HUES48 (cell line): ENCODE measurements at regions not wholly inside any gene's neighbourhood (a gene's known extent, or its start where the extent isn't known, plus 50 kb on each side); places are given as distances from the start of the nearest gene placed in this dataset.
A peak's percentile ranks its signal among the peaks of the same experiment; 100 is the strongest.

Experiments used
- H3K27ac ChIP-seq: one replicate; pipeline ENCODE4 v1.7.0; 2013; ENCODE audit warnings: low read depth, low read length, inconsistent platforms
- H3K27me3 ChIP-seq: 2 replicates; pipeline ENCODE4 v1.6.1; 2013; ENCODE audit warnings: mild to moderate bottlenecking, low read length; ENCODE audit not compliant: control insufficient read depth, insufficient read depth
- H3K36me3 ChIP-seq: 2 replicates; pipeline ENCODE4 v1.6.1; 2013; ENCODE audit warnings: low read length; ENCODE audit not compliant: control insufficient read depth, insufficient read depth
- H3K4me1 ChIP-seq: 2 replicates; pipeline ENCODE4 v1.6.1; 2013; ENCODE audit warnings: mild to moderate bottlenecking, low read length; ENCODE audit not compliant: control insufficient read depth, insufficient read depth
- H3K4me3 ChIP-seq: 2 replicates; pipeline ENCODE4 v1.5.1; 2013; ENCODE audit warnings: mild to moderate bottlenecking, low read depth, low read length
- H3K9ac ChIP-seq: 2 replicates; pipeline ENCODE4 v1.6.1; 2013; ENCODE audit warnings: mild to moderate bottlenecking, low read depth, low read length, moderate library complexity
- H3K9me3 ChIP-seq: 2 replicates; pipeline ENCODE4 v1.6.1; 2013; ENCODE audit warnings: low read length; ENCODE audit not compliant: control insufficient read depth, insufficient read depth

DNA sequence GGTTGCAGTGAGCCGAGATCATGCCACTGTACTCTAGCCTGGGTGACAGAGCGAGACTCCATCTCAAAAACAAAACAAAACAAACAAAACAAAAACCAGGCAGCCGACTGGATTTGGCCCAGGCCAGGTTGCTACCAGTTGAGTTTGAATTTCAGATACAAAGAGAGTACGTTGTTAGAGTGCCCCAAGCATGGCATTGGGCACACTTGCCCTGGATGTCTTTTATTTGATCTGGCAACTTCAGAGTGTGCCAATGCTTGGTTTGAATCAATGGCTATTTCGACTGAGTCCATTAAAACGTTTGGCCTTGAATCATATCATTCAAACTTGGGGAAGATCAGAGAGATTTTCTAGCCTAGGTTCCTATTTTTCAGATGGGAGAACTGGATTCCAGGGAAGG, 213.4 kb upstream of the SHH start:
- Histone ChIP-seq H3K27ac (no peak overlapping the region), H3K4me3 (no peak overlapping the region), H3K27me3 (no peaks in the 10 kb centered on the region), H3K4me1 (no peaks in the 10 kb centered on the region), H3K36me3 (no peaks in the 10 kb centered on the region), H3K9ac (no peak overlapping the region), H3K9me3 (no peaks in the 10 kb centered on the region)

GRCh38 chr7:156024201-156024600, 211.9 kb upstream of the SHH start:
- no peaks in the 10 kb centered on the region for H3K27me3 ChIP-seq

GRCh38 chr7:156022483-156023459, 210.5 kb upstream of the SHH start:
- Histone ChIP-seq H3K9ac (no peak overlapping the region), H3K27ac (no peak overlapping the region), H3K4me1 (no peaks in the 10 kb centered on the region), H3K36me3 (no peaks in the 10 kb centered on the region), H3K4me3 (no peak overlapping the region), H3K27me3 (no peaks in the 10 kb centered on the region), H3K9me3 (no peaks in the 10 kb centered on the region)

More at GRCh38 chr7:156024201-156024600, 211.9 kb upstream of the SHH start:
- H3K4me1 ChIP-seq = no peaks in the 10 kb centered on the region
- H3K4me3 ChIP-seq = no peak overlapping the region
- H3K9ac ChIP-seq = no peak overlapping the region
- H3K36me3 ChIP-seq = no peaks in the 10 kb centered on the region
- H3K27ac ChIP-seq = peak overlapping the region; percentile 48
- no peaks in the 10 kb centered on the region for H3K9me3 ChIP-seq

- Histone ChIP-seq H3K4me1 (no peaks in the 10 kb centered on the region), H3K27ac (no peak overlapping the region), H3K9ac (no peak overlapping the region), H3K4me3 (no peak overlapping the region), H3K27me3 (no peaks in the 10 kb centered on the region), H3K36me3 (no peaks in the 10 kb centered on the region), H3K9me3 (no peaks in the 10 kb centered on the region)
Observed at GRCh38 chr7:156021471-156021870, 209.2 kb upstream of the SHH start.

DNA sequence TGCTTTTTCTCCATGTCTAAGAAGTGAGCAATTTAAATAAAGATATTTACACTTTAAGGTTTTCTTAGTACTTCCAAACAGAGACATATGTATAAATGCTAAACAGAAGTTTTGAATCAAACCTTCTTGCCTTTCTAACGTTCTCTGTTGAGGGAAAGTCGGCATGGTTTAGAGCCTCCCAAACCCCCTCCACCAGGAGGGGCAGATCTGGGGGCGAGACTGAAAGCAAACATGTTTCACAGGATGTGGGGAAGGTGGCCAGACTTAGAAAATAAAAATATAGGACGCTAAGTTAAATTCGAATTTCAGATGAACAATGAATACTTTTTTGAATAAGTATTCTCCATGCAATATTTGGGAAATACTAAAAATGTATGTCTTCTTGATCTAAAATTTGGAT, 208.3 kb upstream of the SHH start:
- no peaks in the 10 kb centered on the region for H3K36me3 ChIP-seq
- H3K4me1 ChIP-seq = no peaks in the 10 kb centered on the region
- H3K27me3 ChIP-seq = no peaks in the 10 kb centered on the region
- H3K9ac ChIP-seq = no peak overlapping the region
- no peak overlapping the region for H3K4me3 ChIP-seq
- no peak overlapping the region for H3K27ac ChIP-seq
- no peaks in the 10 kb centered on the region for H3K9me3 ChIP-seq

- no peaks in the 10 kb centered on the region for H3K27me3 ChIP-seq
- H3K4me1 ChIP-seq = no peaks in the 10 kb centered on the region
- no peaks in the 10 kb centered on the region for H3K9me3 ChIP-seq
- H3K27ac ChIP-seq = no peak overlapping the region
- no peaks in the 10 kb centered on the region for H3K36me3 ChIP-seq
- H3K9ac ChIP-seq = no peak overlapping the region
- H3K4me3 ChIP-seq = no peak overlapping the region
Observed at GRCh38 chr7:156019776-156020565, 207.7 kb upstream of the SHH start.

DNA sequence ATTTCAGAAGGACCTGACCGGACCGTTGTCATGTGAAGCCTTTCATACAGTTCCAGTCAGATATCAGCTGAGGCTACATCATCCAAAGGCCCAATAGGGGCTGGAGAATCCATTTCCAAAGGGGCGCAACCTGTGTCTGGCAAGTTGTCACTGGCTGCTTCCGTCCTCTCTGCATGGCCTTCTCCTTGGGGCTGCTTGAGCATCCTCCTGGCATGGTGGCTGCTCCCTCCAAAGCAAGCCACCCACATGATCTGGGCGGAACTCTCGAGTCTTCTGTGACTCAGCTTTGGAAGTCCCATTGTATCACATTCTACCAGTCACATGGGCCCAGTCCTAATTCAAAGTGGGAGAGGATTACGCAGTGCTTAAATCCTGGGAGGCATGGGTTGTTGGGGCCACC, 207.0 kb upstream of the SHH start:
- no peaks in the 10 kb centered on the region for H3K36me3 ChIP-seq
- no peaks in the 10 kb centered on the region for H3K4me1 ChIP-seq
- H3K9me3 ChIP-seq = no peaks in the 10 kb centered on the region
- H3K27me3 ChIP-seq = no peaks in the 10 kb centered on the region
- no peak overlapping the region for H3K9ac ChIP-seq
- no peak overlapping the region for H3K27ac ChIP-seq
- no peak overlapping the region for H3K4me3 ChIP-seq

DNA sequence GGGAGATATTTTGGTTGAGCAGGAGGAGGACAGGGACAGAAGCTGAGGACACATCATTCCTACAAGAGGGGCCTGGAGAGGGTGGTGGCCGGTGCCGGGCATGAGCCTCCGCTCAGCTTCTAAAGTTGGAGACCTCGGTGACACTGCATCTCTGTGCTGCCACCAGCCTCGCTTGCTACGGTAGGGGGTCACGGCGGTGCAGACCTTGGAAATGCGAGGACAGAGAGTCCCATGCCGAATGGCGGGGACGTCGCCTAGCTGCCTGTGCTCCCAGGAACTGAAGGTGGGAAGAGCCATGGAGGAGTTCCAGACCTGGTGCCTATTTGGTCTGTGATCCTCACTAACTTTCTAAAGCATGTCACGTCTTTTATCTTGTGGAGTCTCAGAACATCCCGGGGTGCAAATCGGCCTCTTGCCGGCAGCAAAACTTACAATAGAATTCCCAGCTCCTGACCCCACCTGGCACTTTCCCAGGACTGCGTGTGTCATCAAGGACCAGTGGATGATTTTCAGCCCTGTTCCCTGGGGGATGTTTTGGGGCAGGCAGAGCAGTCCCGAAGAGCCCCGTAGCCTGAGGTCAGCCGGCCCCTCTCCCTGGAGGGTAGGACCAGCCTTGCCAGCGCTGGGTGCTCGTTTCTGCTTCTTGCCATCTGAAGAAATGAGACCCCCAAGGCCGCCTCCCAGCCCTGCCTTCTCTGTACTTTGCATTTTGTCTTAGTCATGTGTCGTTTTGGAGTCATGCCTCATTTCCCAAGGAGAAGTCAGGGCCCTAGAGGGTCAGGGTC, 205.8 kb upstream of the SHH start:
- H3K27me3 ChIP-seq = no peaks in the 10 kb centered on the region
- no peaks in the 10 kb centered on the region for H3K9me3 ChIP-seq
- no peak overlapping the region for H3K4me3 ChIP-seq
- H3K9ac ChIP-seq = no peak overlapping the region
- no peaks in the 10 kb centered on the region for H3K36me3 ChIP-seq
- H3K4me1 ChIP-seq = no peaks in the 10 kb centered on the region
- no peak overlapping the region for H3K27ac ChIP-seq

DNA sequence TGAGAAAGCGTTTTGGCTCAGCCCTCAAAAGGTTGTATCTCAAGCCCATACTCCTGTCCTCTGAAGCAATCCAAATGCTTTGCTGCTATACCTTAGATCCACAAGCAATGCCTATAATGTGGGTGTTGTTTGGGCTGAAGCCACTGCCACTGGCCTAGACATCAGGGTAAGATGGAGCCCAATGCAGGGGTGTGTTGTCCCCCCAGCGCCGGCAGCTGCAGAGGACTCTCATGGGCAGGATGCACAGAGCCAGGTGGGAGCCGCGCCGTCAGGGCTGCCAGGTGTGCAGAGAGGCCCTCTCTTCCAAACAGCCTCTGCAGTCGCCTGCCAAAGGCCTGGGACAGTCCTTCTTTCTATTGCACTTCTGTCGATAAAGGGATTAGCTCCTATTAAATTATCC, 205.2 kb upstream of the SHH start:
- Histone ChIP-seq H3K36me3 (no peaks in the 10 kb centered on the region), H3K9me3 (no peaks in the 10 kb centered on the region), H3K4me1 (no peaks in the 10 kb centered on the region), H3K27ac (no peak overlapping the region), H3K9ac (no peak overlapping the region), H3K27me3 (no peaks in the 10 kb centered on the region), H3K4me3 (no peak overlapping the region)

- Histone ChIP-seq H3K9me3 (0 out of 2 replicates have a peak, but pooled peaks cover under 1% of the 10 kb centered on the region), H3K9ac (no peak overlapping the region), H3K27ac (no peak overlapping the region), H3K4me1 (no peaks in the 10 kb centered on the region), H3K4me3 (no peak overlapping the region), H3K27me3 (no peaks in the 10 kb centered on the region), H3K36me3 (no peaks in the 10 kb centered on the region)
Observed at GRCh38 chr7:156015237-156016020, 203.2 kb upstream of the SHH start.
